Gastrocnemius medialis (tissue), 4 donors: ENCODE measurements at regions not wholly inside any gene's neighbourhood (a gene's known extent, or its start where the extent isn't known, plus 50 kb on each side); places are given as distances from the start of the nearest gene placed in this dataset.

Source experiments
- ATAC-seq, 2 donors: fragments of 150-250 bp; one replicate each; pipeline ENCODE4 v1.9.1; 2016
- DNase-seq, 2 donors: peaks; one replicate each; pipeline ENCODE4 v3.0.0-alpha.2; 2019
- H3K27ac ChIP-seq, 4 donors: fragments of 200-600 bp; sonication (generic); 1 replicate in 1 of 4; 2 replicates in 3 of 4; pipeline ENCODE4 v1.5.1; 2016 to 2018; ENCODE audit warnings: mild to moderate bottlenecking in 2 of 4, moderate library complexity in 1 of 4
- H3K27me3 ChIP-seq, 3 donors: fragments of 200-600 bp; sonication (generic) in 2 of 3; 1 replicate in 1 of 3; 2 replicates in 2 of 3; pipeline versions ENCODE4 v1.5.1 to v1.6.0; 2016 to 2019; ENCODE audit warnings: mild to moderate bottlenecking in 1 of 3, moderate library complexity in 1 of 3
- H3K36me3 ChIP-seq, 2 donors: fragments of 200-600 bp; sonication (generic) in 1 of 2; one replicate each; pipeline ENCODE4 v1.5.1; 2017 to 2018
- H3K4me1 ChIP-seq, 2 donors: fragments of 200-600 bp; sonication (generic) in 1 of 2; one replicate each; pipeline ENCODE4 v1.5.1; 2016 to 2017; ENCODE audit warnings: mild to moderate bottlenecking in 2 of 2
- H3K4me3 ChIP-seq, 4 donors: fragments of 200-600 bp; sonication (generic) in 3 of 4; 1 replicate in 1 of 4; 2 replicates in 3 of 4; pipeline ENCODE4 v1.5.1; 2016 to 2019; ENCODE audit warnings: mild to moderate bottlenecking in 2 of 4
- H3K9me3 ChIP-seq, 3 donors: fragments of 200-600 bp; sonication (generic) in 2 of 3; 1 replicate in 1 of 3; 2 replicates in 2 of 3; pipeline ENCODE4 v1.5.1; 2016 to 2019
- POLR2A ChIP-seq, 2 donors: fragments of 450-650 bp; IDR thresholded peaks; one replicate each; pipeline ENCODE4 v1.6.1; 2017; ENCODE audit warnings: antibody characterized with exemption in 2 of 2, mild to moderate bottlenecking in 2 of 2, moderate library complexity in 2 of 2
- in situ Hi-C, 4 donors: fragments of 200-750 bp; cut with MboI; loops; one replicate each; pipeline versions ENCODE4 v1.15.0 to v1.8.0; 2017; ENCODE audit warnings: low sequenced_read_pairs in 4 of 4
- intact Hi-C: fragments of 100-400 bp; cut with DNase I; formaldehyde crosslinking; loops from one replicate; pipeline ENCODE4 v1.15.1; 2023; ENCODE audit warnings: low total_unique reads
- TF ChIP-seq, protein P1 (sequence below), 5 experiments: fragments of 450-650 bp in 3 of 5; fragments of 200-600 bp in 2 of 5; sonication (generic) in 2 of 5; IDR thresholded peaks in 4 of 5; conservative IDR thresholded peaks in 1 of 5; 1 replicate in 4 of 5; 2 replicates in 1 of 5; pipeline ENCODE4 v1.5.1; 2016 to 2019; ENCODE audit warnings: antibody characterized with exemption in 5 of 5, mild to moderate bottlenecking in 3 of 5, moderate library complexity in 3 of 5

DNA sequence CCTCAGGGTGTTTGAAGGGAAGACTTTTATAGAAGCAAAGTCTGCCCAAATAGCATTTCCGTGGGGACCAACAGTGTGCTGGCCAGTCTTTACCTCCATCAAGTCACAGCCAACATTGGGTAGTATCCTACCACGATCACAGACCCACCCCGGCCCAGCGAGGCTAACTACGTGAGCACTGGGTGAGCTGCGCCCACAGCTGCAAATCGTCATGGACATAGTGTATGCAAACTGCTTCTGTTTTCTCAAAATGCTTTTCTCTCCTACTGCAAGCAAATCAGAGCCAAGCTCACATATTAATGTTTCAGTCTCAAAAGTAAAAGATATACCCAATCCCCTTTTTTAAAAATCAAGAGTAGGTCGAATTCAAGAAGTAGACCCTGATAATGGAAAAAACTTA is 592.8 kb upstream of the CDH4 start:
- DNase-seq (no peak), ATAC-seq (no peak)
- no peak for TF ChIP-seq POLR2A (IDR thresholded peaks at IDR 0.05)
- TF ChIP-seq, protein P1, sequence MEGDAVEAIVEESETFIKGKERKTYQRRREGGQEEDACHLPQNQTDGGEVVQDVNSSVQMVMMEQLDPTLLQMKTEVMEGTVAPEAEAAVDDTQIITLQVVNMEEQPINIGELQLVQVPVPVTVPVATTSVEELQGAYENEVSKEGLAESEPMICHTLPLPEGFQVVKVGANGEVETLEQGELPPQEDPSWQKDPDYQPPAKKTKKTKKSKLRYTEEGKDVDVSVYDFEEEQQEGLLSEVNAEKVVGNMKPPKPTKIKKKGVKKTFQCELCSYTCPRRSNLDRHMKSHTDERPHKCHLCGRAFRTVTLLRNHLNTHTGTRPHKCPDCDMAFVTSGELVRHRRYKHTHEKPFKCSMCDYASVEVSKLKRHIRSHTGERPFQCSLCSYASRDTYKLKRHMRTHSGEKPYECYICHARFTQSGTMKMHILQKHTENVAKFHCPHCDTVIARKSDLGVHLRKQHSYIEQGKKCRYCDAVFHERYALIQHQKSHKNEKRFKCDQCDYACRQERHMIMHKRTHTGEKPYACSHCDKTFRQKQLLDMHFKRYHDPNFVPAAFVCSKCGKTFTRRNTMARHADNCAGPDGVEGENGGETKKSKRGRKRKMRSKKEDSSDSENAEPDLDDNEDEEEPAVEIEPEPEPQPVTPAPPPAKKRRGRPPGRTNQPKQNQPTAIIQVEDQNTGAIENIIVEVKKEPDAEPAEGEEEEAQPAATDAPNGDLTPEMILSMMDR (IDR thresholded peaks at IDR 0.05 in 4 of 5, conservative IDR thresholded peaks at IDR 0.05 in 1 of 5), result no peak
- Histone ChIP-seq H3K4me1 (no peaks in the 10 kb centered on the region), H3K27ac (no peak overlapping the region), H3K27me3 (no peaks in the 10 kb centered on the region), H3K4me3 (no peak overlapping the region), H3K9me3 (no peaks in the 10 kb centered on the region), H3K36me3 (no peaks in the 10 kb centered on the region)
- in situ Hi-C loops, result no loop called here
- intact Hi-C loops, result no loop called here

DNA sequence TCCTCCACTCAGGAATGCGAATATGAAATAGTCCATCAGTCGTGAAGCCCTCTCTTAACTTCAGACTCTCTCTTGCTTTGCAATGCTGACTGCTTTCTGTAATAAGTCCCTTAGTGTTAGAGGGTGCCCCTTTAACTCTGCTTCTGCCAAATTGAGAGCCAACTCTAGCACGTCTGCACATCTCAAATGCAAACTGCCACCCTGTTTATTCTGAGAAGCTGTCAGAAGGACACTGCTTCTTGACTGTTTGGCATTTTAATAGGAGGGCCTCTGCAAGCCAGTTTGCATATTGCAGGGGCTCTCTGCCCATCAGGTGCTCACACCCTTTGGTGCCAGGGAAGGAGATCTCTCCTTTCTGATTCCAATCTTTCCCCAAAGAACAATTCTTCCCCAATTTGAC is 589.8 kb upstream of the CDH4 start:
- intact Hi-C loops (no loop called here), in situ Hi-C loops (no loop called here)
- Histone ChIP-seq H3K27ac (no peak overlapping the region), H3K4me3 (no peak overlapping the region), H3K27me3 (no peaks in the 10 kb centered on the region), H3K9me3 (no peaks in the 10 kb centered on the region), H3K4me1 (no peaks in the 10 kb centered on the region), H3K36me3 (no peaks in the 10 kb centered on the region)
- TF ChIP-seq, protein P1 (IDR thresholded peaks at IDR 0.05 in 4 of 5, conservative IDR thresholded peaks at IDR 0.05 in 1 of 5), result no peak
- TF ChIP-seq POLR2A (IDR thresholded peaks at IDR 0.05), result no peak
- no peak for DNase-seq
- no peak for ATAC-seq

DNA sequence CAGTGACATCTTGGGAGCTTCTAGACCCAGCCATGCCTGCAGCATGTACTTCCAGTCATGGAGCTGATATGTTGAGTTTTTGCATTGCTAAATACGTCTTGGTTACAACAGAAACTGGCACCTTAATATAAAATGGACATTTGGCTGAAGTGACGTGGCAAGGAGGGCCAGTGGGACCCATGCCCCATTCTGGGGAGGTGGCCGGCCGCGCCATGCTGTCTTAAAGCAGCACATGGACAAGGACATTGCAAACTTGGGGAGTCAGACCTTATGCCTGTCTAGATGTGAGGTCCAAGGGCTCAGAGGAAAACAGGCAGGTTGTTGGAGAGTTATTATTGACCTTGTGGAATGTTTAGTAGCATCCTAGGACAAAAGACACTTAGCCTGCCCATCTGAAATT is 588.0 kb upstream of the CDH4 start:
- Histone ChIP-seq H3K9me3 (no peaks in the 10 kb centered on the region), H3K27me3 (no peaks in the 10 kb centered on the region), H3K36me3 (no peaks in the 10 kb centered on the region), H3K4me1 (no peaks in the 10 kb centered on the region), H3K4me3 (no peak overlapping the region), H3K27ac (no peak overlapping the region)
- no peak for TF ChIP-seq POLR2A (IDR thresholded peaks at IDR 0.05)
- TF ChIP-seq, protein P1 (IDR thresholded peaks at IDR 0.05 in 4 of 5, conservative IDR thresholded peaks at IDR 0.05 in 1 of 5), result no peak
- DNase-seq (no peak), ATAC-seq (no peak)
- in situ Hi-C loops, result no loop called here
- intact Hi-C loops, result no loop called here

DNA sequence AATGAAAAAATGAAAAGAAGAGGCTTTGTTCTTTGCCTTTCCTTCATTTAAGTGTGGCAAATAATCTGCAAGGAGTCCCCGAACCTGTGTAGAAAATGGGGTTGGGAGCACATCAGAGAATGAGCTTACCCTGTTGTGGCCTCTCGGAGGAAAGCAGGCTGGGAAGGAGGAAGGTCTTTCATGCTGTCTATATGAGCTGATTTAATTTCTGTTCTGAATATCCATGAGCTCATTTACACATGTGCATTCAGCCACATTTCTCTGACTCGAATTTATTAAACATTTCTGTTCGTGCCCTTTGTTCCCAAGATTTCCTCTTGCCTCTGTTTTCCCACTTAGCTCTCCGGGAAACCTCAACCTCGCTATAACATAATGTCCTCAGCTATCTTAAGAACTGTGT is 584.4 kb upstream of the CDH4 start:
- TF ChIP-seq POLR2A (IDR thresholded peaks at IDR 0.05), result no peak
- TF ChIP-seq, protein P1 (IDR thresholded peaks at IDR 0.05 in 4 of 5, conservative IDR thresholded peaks at IDR 0.05 in 1 of 5), result no peak
- Histone ChIP-seq H3K4me1 (no peaks in the 10 kb centered on the region), H3K4me3 (no peak overlapping the region), H3K36me3 (no peaks in the 10 kb centered on the region), H3K9me3 (no peaks in the 10 kb centered on the region), H3K27ac (no peak overlapping the region), H3K27me3 (no peaks in the 10 kb centered on the region)
- in situ Hi-C loops, result no loop called here
- DNase-seq, result no peak
- intact Hi-C loops, result no loop called here
- ATAC-seq, result no peak

DNA sequence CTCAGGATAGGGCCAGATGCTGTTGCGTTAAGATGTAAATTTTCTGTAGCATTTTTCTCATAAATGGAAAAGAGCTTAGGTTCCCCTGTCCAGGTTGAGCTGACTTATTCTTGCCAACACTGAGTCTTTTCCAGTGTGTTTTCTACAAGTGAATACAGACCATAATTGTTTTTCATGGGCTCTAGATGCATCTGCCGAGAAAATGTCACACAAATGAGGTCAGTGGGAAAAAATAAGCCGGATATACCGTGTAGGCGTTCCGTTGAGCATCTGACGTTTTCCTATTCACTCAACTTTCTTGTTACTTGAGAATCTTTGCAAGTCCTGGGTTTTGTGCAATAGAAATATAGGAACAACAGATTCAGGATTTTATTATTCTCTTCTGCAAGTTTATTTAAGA is 582.9 kb upstream of the CDH4 start:
- Histone ChIP-seq H3K27me3 (no peaks in the 10 kb centered on the region), H3K36me3 (no peaks in the 10 kb centered on the region), H3K9me3 (no peaks in the 10 kb centered on the region), H3K4me1 (no peaks in the 10 kb centered on the region), H3K27ac (no peak overlapping the region), H3K4me3 (no peak overlapping the region)
- intact Hi-C loops, result no loop called here
- ATAC-seq, result no peak
- in situ Hi-C loops, result no loop called here
- TF ChIP-seq POLR2A (IDR thresholded peaks at IDR 0.05), result no peak
- TF ChIP-seq, protein P1 (IDR thresholded peaks at IDR 0.05 in 4 of 5, conservative IDR thresholded peaks at IDR 0.05 in 1 of 5), result no peak
- no peak for DNase-seq
